Activated T-helper 2 cell treated with anti-CD3 and anti-CD28 coated beads, Interferon-gamma antibody, Interleukin-2, Interleukin-4, amounts not matched to agents 10 μg/mL and 5 μg/mL and 100 μg/mL, durations not matched to agents 14 hours and 24 hours and 36 hours (primary cell): ENCODE measurements at regions not wholly inside any gene's neighbourhood (a gene's known extent, or its start where the extent isn't known, plus 50 kb on each side); places are given as distances from the start of the nearest gene placed in this dataset.
"Not testable (repeated sequence)": the region's sequence is repeated elsewhere in the genome, so short reads cannot be mapped to it uniquely, and the experiment has no call there.

Experiments used
- DNase-seq: peaks from one replicate; pipeline ENCODE4 v3.0.0; 2021; ENCODE audit warnings: low spot score
- H3K27ac Mint-ChIP-seq: one replicate; pipeline ENCODE4 v1.8.0; 2021; ENCODE audit warnings: mixed read lengths
- H3K27me3 Mint-ChIP-seq: one replicate; pipeline ENCODE4 v1.8.0; 2021; ENCODE audit warnings: low read depth, mixed read lengths
- H3K36me3 Mint-ChIP-seq: one replicate; pipeline ENCODE4 v1.8.0; 2021; ENCODE audit warnings: low read depth, mixed read lengths
- H3K4me1 Mint-ChIP-seq: one replicate; pipeline ENCODE4 v1.8.0; 2021; ENCODE audit warnings: low read depth, mixed read lengths
- H3K4me3 Mint-ChIP-seq: one replicate; pipeline ENCODE4 v1.8.0; 2021; ENCODE audit warnings: low read depth, mild to moderate bottlenecking, moderate library complexity, mixed read lengths
- H3K9me3 Mint-ChIP-seq: one replicate; pipeline ENCODE4 v1.8.0; 2021; ENCODE audit warnings: mixed read lengths
- intact Hi-C: fragments of 100-400 bp; cut with micrococcal nuclease; formaldehyde crosslinking; loops from one replicate; pipeline ENCODE4 v1.15.1; 2023

DNA sequence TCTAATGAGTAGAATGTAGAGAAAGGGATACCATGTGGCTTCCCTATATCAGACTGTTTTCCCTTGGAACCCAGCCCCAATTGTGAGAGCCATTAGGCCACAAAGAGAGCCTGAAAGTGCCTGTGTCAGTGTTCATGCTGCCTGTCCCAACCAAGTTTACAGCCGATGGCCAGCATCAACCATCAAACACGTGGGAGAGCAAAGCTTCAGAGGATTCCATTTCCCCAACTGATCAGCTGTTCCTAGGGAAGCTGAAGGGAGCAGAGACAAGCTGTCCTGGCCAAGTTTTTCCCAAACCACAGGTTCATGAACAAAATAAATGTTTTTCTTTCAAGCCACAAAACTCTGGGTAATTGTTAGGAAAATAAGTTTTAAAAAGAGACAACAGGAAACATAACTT lies 589.0 kb upstream of the DEFB115 start:
- H3K9me3 Mint-ChIP-seq, H3K27ac Mint-ChIP-seq, DNase-seq, H3K27me3 Mint-ChIP-seq, H3K36me3 Mint-ChIP-seq, H3K4me3 Mint-ChIP-seq, intact Hi-C loops, H3K4me1 Mint-ChIP-seq: not testable (repeated sequence)

DNA sequence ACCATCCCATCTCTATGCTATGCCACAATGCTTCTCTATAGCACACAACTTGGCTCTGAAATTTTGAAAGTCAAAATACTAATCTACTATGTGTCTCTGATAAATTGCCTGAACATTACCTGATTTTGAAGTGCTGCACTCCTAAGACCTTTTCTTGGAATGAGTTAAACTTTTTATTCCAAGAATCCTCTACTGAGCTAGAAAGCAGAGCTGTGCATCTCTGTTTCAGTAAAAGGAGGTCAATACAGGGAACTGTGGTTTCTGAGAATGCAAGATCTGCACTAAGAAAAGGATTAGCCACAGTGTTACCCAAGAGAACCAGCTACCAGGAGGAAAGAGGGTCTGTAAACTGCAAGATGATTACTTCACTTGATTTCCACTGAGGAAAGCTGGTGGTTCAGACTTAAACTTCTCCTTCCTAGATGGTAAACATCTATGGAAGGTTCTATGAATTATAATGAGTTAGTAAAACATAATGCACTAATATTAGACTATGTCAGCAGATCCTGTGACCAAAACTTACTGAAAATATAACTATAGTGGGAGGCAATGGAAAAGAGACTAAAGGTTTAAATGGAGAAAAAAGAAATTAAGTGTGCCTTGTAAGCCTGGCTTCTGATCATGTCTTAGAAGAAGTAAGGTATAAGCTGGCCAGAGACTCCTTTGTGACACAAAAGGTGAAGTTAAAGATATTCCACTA lies 588.0 kb upstream of the DEFB115 start:
- not testable (repeated sequence) for H3K9me3 Mint-ChIP-seq

DNA sequence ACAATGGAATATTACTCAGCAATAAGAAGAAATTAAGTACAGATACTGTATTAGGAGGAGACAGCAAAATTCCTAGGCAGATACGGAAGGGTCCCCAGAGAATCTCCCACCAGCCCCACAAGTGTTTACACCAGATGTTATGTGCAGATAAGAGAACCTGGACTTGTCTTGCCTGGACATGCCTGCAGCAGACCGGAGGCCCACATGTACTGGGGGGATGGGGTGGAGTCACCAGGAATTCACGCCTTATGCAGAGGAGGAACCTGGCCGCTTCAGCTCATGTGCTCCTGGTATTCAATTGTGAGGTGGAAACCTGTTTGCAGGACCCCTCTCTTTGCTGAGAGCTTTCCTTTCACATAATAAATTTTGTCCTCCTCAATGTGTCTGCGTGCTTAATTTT lies 586.3 kb upstream of the DEFB115 start:
- H3K36me3 Mint-ChIP-seq, intact Hi-C loops, H3K4me3 Mint-ChIP-seq: not testable (repeated sequence)

More for the DNA sequence above, 588.0 kb upstream of the DEFB115 start:
- H3K36me3 Mint-ChIP-seq, DNase-seq, H3K4me1 Mint-ChIP-seq, H3K4me3 Mint-ChIP-seq, H3K27ac Mint-ChIP-seq, H3K27me3 Mint-ChIP-seq, intact Hi-C loops: not testable (repeated sequence)

DNA sequence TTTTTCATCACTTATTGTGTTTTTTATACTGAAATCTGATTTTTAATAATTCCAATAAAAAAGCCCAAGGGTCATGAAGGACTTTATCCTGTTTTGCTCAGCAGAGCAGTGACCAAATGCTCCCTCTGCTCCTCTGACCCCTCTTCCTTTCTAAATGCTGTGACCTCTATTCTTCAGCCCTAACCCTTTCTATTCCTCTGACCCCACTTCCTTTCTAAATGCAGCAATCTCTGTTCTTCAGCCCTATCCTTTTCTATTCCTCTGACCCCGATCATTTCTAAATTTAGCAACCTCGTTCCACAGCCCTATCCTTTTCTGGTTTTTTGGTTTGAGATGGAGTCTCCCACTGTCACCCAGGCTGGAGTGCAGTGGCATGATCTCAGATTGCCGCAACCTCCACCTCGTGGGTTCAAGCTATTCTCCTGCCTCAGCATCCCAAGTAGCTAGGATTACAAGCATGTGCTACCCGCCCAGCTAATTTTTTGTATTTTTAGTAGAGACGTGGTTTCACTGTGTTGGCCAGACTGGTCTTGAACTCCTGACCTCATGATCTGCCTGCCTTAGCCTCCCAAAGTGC lies 581.4 kb upstream of the DEFB115 start:
- H3K9me3 Mint-ChIP-seq, H3K36me3 Mint-ChIP-seq, H3K4me3 Mint-ChIP-seq, H3K27me3 Mint-ChIP-seq, H3K4me1 Mint-ChIP-seq, intact Hi-C loops, DNase-seq, H3K27ac Mint-ChIP-seq: not testable (repeated sequence)

More for the DNA sequence above, 586.3 kb upstream of the DEFB115 start:
- DNase-seq, H3K27me3 Mint-ChIP-seq, H3K27ac Mint-ChIP-seq, H3K4me1 Mint-ChIP-seq, H3K9me3 Mint-ChIP-seq: not testable (repeated sequence)

DNA sequence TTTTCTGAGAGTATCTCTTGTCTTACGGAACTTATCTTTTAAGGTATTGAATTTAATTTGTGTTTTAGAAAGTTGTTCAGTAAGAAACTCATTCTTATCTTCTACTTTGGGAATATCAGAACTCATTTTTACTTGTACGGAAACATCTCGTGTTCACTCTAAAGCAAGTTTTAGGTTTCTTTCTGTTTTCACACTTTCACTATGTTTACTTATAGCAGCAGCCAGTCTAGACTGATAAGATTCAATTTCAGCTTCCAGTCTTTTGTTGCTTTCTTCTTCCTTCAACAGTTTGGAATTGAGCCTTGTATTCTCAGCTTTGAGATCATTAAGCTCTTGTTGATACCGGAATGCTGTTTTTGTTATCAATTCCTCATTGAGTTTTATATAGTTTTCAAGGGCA lies 575.2 kb upstream of the DEFB115 start:
- H3K27ac Mint-ChIP-seq, intact Hi-C loops, H3K36me3 Mint-ChIP-seq, H3K27me3 Mint-ChIP-seq, H3K4me3 Mint-ChIP-seq, H3K4me1 Mint-ChIP-seq, H3K9me3 Mint-ChIP-seq, DNase-seq: not testable (repeated sequence)

DNA sequence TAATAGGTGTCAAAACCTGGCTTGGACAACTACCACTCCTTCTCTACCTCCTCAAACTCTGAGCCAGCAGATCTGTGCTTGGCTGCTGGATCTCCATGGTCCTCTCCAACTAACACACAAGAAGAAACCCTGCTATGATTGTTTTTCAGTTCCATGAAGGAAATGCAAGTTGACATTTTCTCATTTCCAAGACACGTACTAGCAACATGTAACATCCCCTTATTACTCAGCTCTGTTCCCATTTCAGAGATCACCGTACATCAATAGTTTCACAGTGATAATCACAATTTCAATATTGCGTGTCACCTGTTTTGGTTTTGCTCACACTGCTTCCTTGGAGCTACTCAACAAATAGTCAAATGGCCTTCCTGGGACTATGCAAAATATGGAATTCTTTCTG lies 544.6 kb upstream of the DEFB115 start:
- intact Hi-C loops = not testable (repeated sequence)

DNA sequence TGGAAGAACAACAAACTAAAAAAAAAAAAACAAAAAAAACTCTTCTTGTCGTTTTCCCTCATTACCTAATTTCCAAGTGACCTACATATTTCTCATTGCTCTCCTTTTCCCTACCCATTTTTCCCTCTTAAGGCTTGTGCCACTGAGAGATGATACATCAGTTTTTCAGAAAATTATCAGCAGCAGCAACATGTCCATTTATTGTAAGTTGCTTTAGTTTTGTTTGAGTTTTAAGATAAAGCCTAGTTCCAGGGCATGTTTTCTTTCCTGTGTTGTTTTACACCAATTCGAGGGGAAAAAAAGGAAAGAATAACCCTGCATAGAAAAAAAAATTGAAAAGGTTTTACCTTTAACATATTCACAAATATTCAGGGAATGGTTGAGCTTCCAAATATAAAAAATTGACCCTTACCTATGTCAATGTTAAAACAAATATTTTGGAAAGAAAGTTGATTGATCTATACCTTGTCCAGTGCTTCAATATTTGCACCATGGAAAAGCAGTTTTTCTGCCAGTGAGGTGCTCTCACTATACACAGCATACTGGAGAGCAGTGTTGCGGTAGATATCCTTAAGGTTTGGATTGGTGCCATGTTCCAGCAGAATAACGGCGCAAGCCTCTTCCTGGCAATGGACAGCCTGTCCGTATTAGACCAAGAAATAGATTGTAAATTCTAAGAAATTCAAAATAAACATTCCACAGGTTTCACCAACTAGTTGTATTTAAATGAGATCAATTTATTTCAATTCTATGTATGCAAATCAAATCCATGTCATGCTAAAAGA lies 537.9 kb upstream of the DEFB115 start:
- H3K9me3 Mint-ChIP-seq, H3K4me1 Mint-ChIP-seq, H3K27me3 Mint-ChIP-seq, H3K36me3 Mint-ChIP-seq, H3K4me3 Mint-ChIP-seq, H3K27ac Mint-ChIP-seq, DNase-seq, intact Hi-C loops: not testable (repeated sequence)

More for the DNA sequence above, 544.6 kb upstream of the DEFB115 start:
- not testable (repeated sequence) for H3K4me1 Mint-ChIP-seq, H3K27me3 Mint-ChIP-seq, H3K27ac Mint-ChIP-seq, H3K4me3 Mint-ChIP-seq, DNase-seq, H3K36me3 Mint-ChIP-seq
- peaks cover 14% of the 10 kb centered on the region for H3K9me3 Mint-ChIP-seq

DNA sequence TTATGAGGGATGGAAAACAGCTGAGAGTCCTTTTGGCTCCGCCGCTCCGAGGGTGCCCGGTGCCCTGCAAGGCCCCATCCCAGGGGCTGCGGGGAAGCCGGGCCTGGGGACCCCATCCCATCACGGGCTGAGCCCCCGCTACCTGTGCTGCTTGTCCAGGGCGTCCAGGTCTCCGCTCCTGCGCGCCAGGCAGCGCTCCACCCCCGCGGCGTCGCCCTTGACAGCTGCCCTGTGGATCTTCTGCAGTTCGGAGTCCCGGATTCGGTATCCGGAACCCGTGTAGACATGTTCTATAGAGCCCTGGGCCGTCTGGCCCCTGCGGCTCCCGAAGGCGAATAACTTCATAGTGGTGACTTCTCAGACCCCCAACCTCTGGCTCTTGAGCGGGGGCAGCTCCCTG lies 534.0 kb upstream of the DEFB115 start:
- H3K4me3 Mint-ChIP-seq = peak overlapping the region; percentile 78
- intact Hi-C loops, H3K27me3 Mint-ChIP-seq, H3K27ac Mint-ChIP-seq, H3K4me1 Mint-ChIP-seq, H3K36me3 Mint-ChIP-seq, DNase-seq, H3K9me3 Mint-ChIP-seq: not testable (repeated sequence)

DNA sequence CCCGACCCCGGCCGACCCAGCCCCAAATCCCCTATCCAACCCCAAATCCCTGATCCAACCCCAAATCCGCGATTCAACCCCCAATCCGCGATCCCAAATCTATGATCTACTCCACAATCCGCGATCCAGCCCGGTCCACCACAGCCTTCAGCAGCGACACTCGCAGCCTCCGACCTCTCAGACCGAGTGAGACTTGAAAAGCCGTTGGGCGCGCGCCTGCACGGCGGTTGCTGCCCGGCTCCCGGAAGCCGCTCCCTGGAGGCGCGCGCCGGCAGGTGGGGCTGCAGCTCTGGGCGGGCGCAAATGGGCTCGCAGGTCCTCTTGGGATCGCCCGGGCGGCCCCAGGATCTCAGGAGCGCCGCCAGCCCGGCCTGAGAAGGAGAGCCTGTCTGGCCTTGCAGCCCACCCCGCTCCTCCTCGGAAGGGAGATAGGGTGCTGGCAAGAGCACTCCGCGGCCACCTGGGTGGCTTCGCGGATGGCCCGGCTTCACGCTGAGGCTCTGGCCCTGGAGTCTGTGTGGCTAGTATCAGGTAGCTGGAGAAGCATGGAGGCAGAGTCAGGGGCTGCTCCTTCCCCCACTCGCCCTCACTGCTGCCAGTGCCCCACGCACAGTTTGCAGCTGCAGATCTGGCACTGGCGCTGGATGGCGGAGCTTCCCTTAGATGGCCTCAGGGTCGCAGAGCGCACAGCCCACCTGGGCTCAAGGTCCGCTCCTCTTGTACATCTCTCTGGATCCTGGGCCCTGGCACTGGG lies 533.4 kb upstream of the DEFB115 start:
- H3K4me1 Mint-ChIP-seq, H3K9me3 Mint-ChIP-seq, H3K36me3 Mint-ChIP-seq, intact Hi-C loops, H3K27me3 Mint-ChIP-seq: not testable (repeated sequence)
- Mint-ChIP-seq H3K27ac (peak overlapping the region; percentile 79), H3K4me3 (peak overlapping the region; percentile 78)
- DNase-seq = peak; percentile 11

DNA sequence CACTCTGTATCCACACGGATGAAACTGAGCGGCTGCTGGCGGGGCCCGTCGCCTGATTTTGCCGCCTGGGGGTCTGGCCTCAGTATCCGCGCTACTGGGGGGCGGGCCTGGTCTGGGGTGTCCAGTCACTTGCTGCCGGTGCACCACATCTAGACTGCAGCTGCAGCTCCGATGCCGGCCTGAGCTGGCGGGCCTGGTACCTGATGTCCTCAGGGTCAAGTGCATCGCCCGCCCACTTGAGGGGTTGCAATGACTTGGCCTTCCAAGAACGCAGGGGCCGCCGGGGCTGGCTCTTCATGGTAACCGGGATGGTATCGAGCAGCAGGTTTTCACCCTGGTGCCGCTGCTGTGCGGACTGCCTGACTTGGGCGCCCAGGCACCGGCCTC lies 532.8 kb upstream of the DEFB115 start:
- DNase-seq, H3K27me3 Mint-ChIP-seq, H3K27ac Mint-ChIP-seq, H3K4me1 Mint-ChIP-seq, H3K4me3 Mint-ChIP-seq, H3K9me3 Mint-ChIP-seq, intact Hi-C loops, H3K36me3 Mint-ChIP-seq: not testable (repeated sequence)

DNA sequence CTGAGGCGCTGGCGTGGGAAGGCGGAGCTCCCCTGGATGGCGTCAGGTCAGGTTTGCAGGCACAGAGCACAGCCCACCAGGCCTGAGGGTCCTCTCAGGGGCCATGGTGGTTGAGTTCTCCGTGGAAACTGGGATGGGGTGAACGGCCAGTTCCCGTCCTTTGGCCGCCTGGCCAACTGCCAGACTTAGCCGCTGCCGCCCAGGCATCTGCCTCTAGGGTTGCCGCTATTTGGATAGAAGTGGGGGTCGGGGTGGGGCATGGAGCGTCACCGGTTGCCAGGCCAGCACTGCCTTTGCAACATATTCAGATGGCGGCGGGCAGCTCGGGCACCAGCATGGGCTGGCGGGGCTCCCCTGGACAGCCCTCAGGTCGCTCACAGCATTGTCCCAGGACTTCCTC lies 532.3 kb upstream of the DEFB115 start:
- not testable (repeated sequence) for H3K36me3 Mint-ChIP-seq, H3K4me3 Mint-ChIP-seq, H3K27ac Mint-ChIP-seq

DNA sequence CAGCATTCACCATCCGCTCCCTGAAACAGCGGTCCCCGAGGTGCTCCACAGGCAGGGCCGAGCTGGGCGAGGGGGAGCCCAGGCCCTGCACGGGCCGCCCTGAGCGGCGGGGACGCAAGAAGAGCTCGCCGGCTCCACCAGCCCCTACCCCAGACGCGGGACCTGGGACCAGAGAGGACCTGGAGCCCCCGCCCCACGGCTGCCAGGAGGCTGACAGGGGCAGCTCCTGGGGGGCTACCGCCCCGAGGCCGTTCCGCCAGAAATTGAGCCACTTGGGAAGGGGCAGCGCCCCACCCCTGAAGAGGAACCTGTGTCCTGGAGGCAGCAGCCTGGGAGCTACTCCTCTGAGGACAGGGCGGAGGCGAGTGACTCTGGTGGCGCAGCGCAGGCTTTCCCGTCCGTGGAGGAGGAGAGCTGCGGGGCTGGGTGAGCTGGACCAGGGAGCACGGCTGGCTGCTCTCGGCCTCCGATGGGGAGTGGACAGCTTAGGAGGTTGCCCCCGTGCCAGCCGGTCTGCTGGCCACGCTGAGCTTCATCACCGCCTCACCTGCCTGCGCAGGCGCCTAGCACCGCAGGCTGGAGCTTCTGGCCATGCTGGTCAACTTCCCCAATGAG lies 529.1 kb upstream of the DEFB115 start:
- H3K36me3 Mint-ChIP-seq, DNase-seq, H3K4me3 Mint-ChIP-seq, H3K4me1 Mint-ChIP-seq, intact Hi-C loops, H3K27ac Mint-ChIP-seq, H3K27me3 Mint-ChIP-seq: not testable (repeated sequence)
- peaks cover 11% of the 10 kb centered on the region for H3K9me3 Mint-ChIP-seq

More for the DNA sequence above, 532.3 kb upstream of the DEFB115 start:
- H3K27me3 Mint-ChIP-seq, DNase-seq, H3K9me3 Mint-ChIP-seq, H3K4me1 Mint-ChIP-seq, intact Hi-C loops: not testable (repeated sequence)
